RWPE1 (cell line): ENCODE measurements at regions not wholly inside any gene's neighbourhood (a gene's known extent, or its start where the extent isn't known, plus 50 kb on each side); places are given as distances from the start of the nearest gene placed in this dataset.

Experiments used
- CTCF ChIA-PET: fragments of 350-600 bp; sonication (Branson Sonifier 250); formaldehyde crosslinking; extraction: SDS; loops from one replicate; lab custom pipeline; 2021; lab: Yijun Ruan, JAX
- POLR2A ChIA-PET: fragments of 400-600 bp; formaldehyde crosslinking; extraction: SDS; loops from one replicate; lab custom pipeline; 2020; ENCODE audit warnings: antibody characterized with exemption; ENCODE audit not compliant: low non-redundant PET; lab: Yijun Ruan, JAX
- DNase-seq: peaks from one replicate; pipeline ENCODE4 v3.0.0; 2012; ENCODE audit warnings: low spot score
- H3K27ac ChIP-seq: fragments of 450-650 bp; 2 replicates; pipeline ENCODE4 v1.5.1; 2017
- CTCF ChIP-seq: fragments of 450-650 bp; conservative IDR thresholded peaks from 2 replicates; pipeline ENCODE4 v1.5.1; 2017; ENCODE audit warnings: low read depth, mild to moderate bottlenecking

GRCh38 chr1:222250376-222250775 is 297.5 kb downstream of the HHIPL2 start:
- DNase-seq, result no peak
- TF ChIP-seq CTCF, result no peak
- ChIA-PET POLR2A (no interaction called here), CTCF (no interaction called here)
- no peak overlapping the region for H3K27ac ChIP-seq

GRCh38 chr1:222247811-222248310 is 300.0 kb downstream of the HHIPL2 start:
- CTCF ChIA-PET, result no interaction called here
- H3K27ac ChIP-seq, result no peak overlapping the region
- POLR2A ChIA-PET, result no interaction called here
- no peak for TF ChIP-seq CTCF
- no peak for DNase-seq

- DNase-seq, result no peak
- CTCF ChIA-PET, result interaction anchor here (0.7 kb wide), 1 partner anchor 21 kb away, joined by 3 read pairs; no protein-coding TSS in a partner anchor
These were observed 300.8 kb downstream of the HHIPL2 start for GRCh38 chr1:222247081-222247480.

GRCh38 chr1:222243902-222244301 is 304.0 kb downstream of the HHIPL2 start:
- POLR2A ChIA-PET, result no interaction called here
- peak; percentile 43 for DNase-seq

More at GRCh38 chr1:222247081-222247480, 300.8 kb downstream of the HHIPL2 start:
- POLR2A ChIA-PET, result no interaction called here
- H3K27ac ChIP-seq, result no peak overlapping the region
- no peak for TF ChIP-seq CTCF

GRCh38 chr1:222242492-222242891 is 305.4 kb downstream of the HHIPL2 start:
- ChIA-PET CTCF (no interaction called here), POLR2A (no interaction called here)
- no peak overlapping the region for H3K27ac ChIP-seq
- TF ChIP-seq CTCF, result no peak
- DNase-seq, result no peak

More at GRCh38 chr1:222243902-222244301, 304.0 kb downstream of the HHIPL2 start:
- peak overlapping the region; percentile 72 for H3K27ac ChIP-seq
- CTCF ChIA-PET, result no interaction called here
- TF ChIP-seq CTCF, result no peak

GRCh38 chr1:222241410-222241809 is 306.5 kb downstream of the HHIPL2 start:
- CTCF ChIA-PET, result interaction anchor here (0.5 kb wide), 1 partner anchor 15 kb away, joined by 10 read pairs; no protein-coding TSS in a partner anchor

More at GRCh38 chr1:222241410-222241809, 306.5 kb downstream of the HHIPL2 start:
- TF ChIP-seq CTCF, result no peak
- no peak for DNase-seq
- POLR2A ChIA-PET, result no interaction called here
- no peak overlapping the region for H3K27ac ChIP-seq
